Activated naive CD4-positive, alpha-beta T cell treated with anti-CD3 and anti-CD28 coated beads for 36 hours (primary cell): ENCODE measurements at regions not wholly inside any gene's neighbourhood (a gene's known extent, or its start where the extent isn't known, plus 50 kb on each side); places are given as distances from the start of the nearest gene placed in this dataset.
"Not testable (repeated sequence)": the region's sequence is repeated elsewhere in the genome, so short reads cannot be mapped to it uniquely, and the experiment has no call there.

Experiments
- CTCF ChIA-PET: fragments of 350-600 bp; sonication (Branson Sonifier 250); formaldehyde crosslinking; loops from one replicate; lab custom pipeline; 2021; ENCODE audit warnings: antibody characterized with exemption; lab: Charles Lee
- DNase-seq: peaks from one replicate; pipeline ENCODE4 v3.0.0-alpha.2; 2020
- H3K27ac Mint-ChIP-seq: one replicate; pipeline ENCODE4 v1.8.0; 2021; ENCODE audit warnings: mild to moderate bottlenecking, mixed read lengths
- H3K27me3 Mint-ChIP-seq: one replicate; pipeline ENCODE4 v1.8.0; 2021; ENCODE audit warnings: low read depth, mixed read lengths
- H3K36me3 Mint-ChIP-seq: one replicate; pipeline ENCODE4 v1.8.0; 2021; ENCODE audit warnings: low read depth, mixed read lengths
- H3K4me1 Mint-ChIP-seq: one replicate; pipeline ENCODE4 v1.8.0; 2021; ENCODE audit warnings: low read depth, mixed read lengths
- H3K4me3 Mint-ChIP-seq: one replicate; pipeline ENCODE4 v1.8.0; 2021; ENCODE audit warnings: mild to moderate bottlenecking, moderate library complexity, mixed read lengths
- H3K9me3 Mint-ChIP-seq: one replicate; pipeline ENCODE4 v1.8.0; 2021; ENCODE audit warnings: mixed read lengths
- intact Hi-C: fragments of 100-400 bp; cut with micrococcal nuclease; formaldehyde crosslinking; loops from one replicate; pipeline ENCODE4 v1.15.1; 2023

GRCh38 chr5:2876183-2876582 is 124.7 kb upstream of the IRX2 start:
- Mint-ChIP-seq H3K4me1 (no peaks in the 10 kb centered on the region), H3K27ac (no peak overlapping the region), H3K4me3 (no peak overlapping the region), H3K27me3 (no peaks in the 10 kb centered on the region), H3K36me3 (no peaks in the 10 kb centered on the region), H3K9me3 (peaks cover 17% of the 10 kb centered on the region)
- no peak for DNase-seq
- intact Hi-C loops: no loop called here
- CTCF ChIA-PET: no interaction called here

DNA sequence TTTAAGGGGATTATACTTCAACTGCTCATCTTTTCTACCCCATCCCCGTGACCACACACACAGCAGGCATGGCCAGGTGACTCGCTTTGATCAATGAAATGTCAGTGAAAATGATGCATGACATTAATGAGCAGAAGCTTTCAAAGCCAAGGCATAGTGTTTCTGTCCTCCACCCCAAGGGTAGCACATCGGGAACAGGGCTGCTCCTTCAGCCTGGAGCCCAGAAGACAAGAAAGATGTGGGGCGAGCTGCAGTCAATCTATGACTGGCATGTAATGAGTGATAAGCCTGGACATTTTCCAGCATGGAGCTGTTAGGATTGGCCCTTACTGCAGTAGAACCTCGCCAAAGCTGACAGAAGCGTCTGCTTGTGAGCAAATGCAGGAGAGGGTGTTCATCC is 122.6 kb upstream of the IRX2 start:
- no peaks in the 10 kb centered on the region for H3K4me1 Mint-ChIP-seq
- no peak overlapping the region for H3K27ac Mint-ChIP-seq
- peaks cover 8% of the 10 kb centered on the region for H3K9me3 Mint-ChIP-seq
- no peaks in the 10 kb centered on the region for H3K27me3 Mint-ChIP-seq
- DNase-seq: no peak
- no peaks in the 10 kb centered on the region for H3K36me3 Mint-ChIP-seq
- CTCF ChIA-PET: no interaction called here
- H3K4me3 Mint-ChIP-seq: no peak overlapping the region
- intact Hi-C loops: no loop called here

DNA sequence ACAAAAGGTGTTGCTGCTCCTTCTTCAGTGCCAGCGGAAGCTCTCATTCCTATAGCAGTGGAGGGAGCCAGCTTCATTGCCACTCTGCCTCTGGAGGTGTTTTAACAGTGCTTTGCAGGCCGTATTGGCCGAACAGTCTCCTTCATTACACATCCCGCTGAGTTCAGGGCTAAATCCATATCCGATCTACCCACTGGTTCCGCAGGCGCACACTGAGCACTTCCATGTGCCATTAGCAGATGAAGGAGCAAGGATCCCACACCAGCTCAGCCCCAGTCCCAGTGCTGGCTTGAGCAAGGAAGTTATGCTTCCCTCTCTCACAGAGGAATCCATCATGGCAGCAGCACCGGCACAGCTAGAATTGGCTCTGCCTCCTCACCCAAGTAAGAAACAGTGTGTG is 121.2 kb upstream of the IRX2 start:
- intact Hi-C loops: no loop called here
- CTCF ChIA-PET: interaction anchor here (0.8 kb wide), 1 partner anchor 1016 kb away, joined by 3 read pairs; no protein-coding TSS in a partner anchor

GRCh38 chr5:2871282-2871681 is 119.8 kb upstream of the IRX2 start:
- no peak for DNase-seq
- intact Hi-C loops: no loop called here
- CTCF ChIA-PET: no interaction called here
- Mint-ChIP-seq H3K36me3 (no peaks in the 10 kb centered on the region), H3K27ac (no peak overlapping the region), H3K4me3 (no peak overlapping the region), H3K4me1 (no peaks in the 10 kb centered on the region), H3K27me3 (no peaks in the 10 kb centered on the region), H3K9me3 (peaks cover 4% of the 10 kb centered on the region)

More for the DNA sequence above, 121.2 kb upstream of the IRX2 start:
- H3K27me3 Mint-ChIP-seq: no peaks in the 10 kb centered on the region
- no peaks in the 10 kb centered on the region for H3K36me3 Mint-ChIP-seq
- H3K4me3 Mint-ChIP-seq: no peak overlapping the region
- no peak for DNase-seq
- no peaks in the 10 kb centered on the region for H3K4me1 Mint-ChIP-seq
- peaks cover 4% of the 10 kb centered on the region for H3K9me3 Mint-ChIP-seq
- H3K27ac Mint-ChIP-seq: no peak overlapping the region

GRCh38 chr5:2869471-2869870 is 118.0 kb upstream of the IRX2 start:
- intact Hi-C loops: no loop called here
- Mint-ChIP-seq H3K9me3 (peaks cover 2% of the 10 kb centered on the region), H3K27ac (no peak overlapping the region), H3K4me3 (no peak overlapping the region), H3K4me1 (no peaks in the 10 kb centered on the region), H3K27me3 (no peaks in the 10 kb centered on the region), H3K36me3 (no peaks in the 10 kb centered on the region)
- no peak for DNase-seq
- CTCF ChIA-PET: no interaction called here

GRCh38 chr5:2867373-2867933 is 116.0 kb upstream of the IRX2 start:
- Mint-ChIP-seq H3K36me3 (no peaks in the 10 kb centered on the region), H3K27ac (no peak overlapping the region), H3K9me3 (no peaks in the 10 kb centered on the region), H3K4me1 (no peaks in the 10 kb centered on the region), H3K27me3 (no peaks in the 10 kb centered on the region), H3K4me3 (no peak overlapping the region)
- DNase-seq: no peak
- intact Hi-C loops: no loop called here
- CTCF ChIA-PET: interaction anchor here (0.6 kb wide), 1 partner anchor 21 kb away, joined by 3 read pairs; no protein-coding TSS in a partner anchor

GRCh38 chr5:2866662-2867372 is 115.3 kb upstream of the IRX2 start:
- CTCF ChIA-PET: interaction anchor here (0.6 kb wide), 1 partner anchor 21 kb away, joined by 3 read pairs; no protein-coding TSS in a partner anchor
- H3K4me1 Mint-ChIP-seq: no peaks in the 10 kb centered on the region
- no peak overlapping the region for H3K4me3 Mint-ChIP-seq
- intact Hi-C loops: no loop called here
- H3K27me3 Mint-ChIP-seq: no peaks in the 10 kb centered on the region
- no peaks in the 10 kb centered on the region for H3K36me3 Mint-ChIP-seq
- no peaks in the 10 kb centered on the region for H3K9me3 Mint-ChIP-seq
- no peak for DNase-seq
- H3K27ac Mint-ChIP-seq: no peak overlapping the region

- no peaks in the 10 kb centered on the region for H3K36me3 Mint-ChIP-seq
- H3K4me1 Mint-ChIP-seq: no peaks in the 10 kb centered on the region
- DNase-seq: no peak
- CTCF ChIA-PET: no interaction called here
- no peak overlapping the region for H3K27ac Mint-ChIP-seq
- intact Hi-C loops: no loop called here
- no peak overlapping the region for H3K4me3 Mint-ChIP-seq
- no peaks in the 10 kb centered on the region for H3K9me3 Mint-ChIP-seq
- H3K27me3 Mint-ChIP-seq: no peaks in the 10 kb centered on the region
Measured at GRCh38 chr5:2865856-2866255, 114.4 kb upstream of the IRX2 start.

- H3K36me3 Mint-ChIP-seq: no peaks in the 10 kb centered on the region
- no peak for DNase-seq
- intact Hi-C loops: no loop called here
- H3K4me3 Mint-ChIP-seq: no peak overlapping the region
- no peak overlapping the region for H3K27ac Mint-ChIP-seq
- CTCF ChIA-PET: no interaction called here
- no peaks in the 10 kb centered on the region for H3K9me3 Mint-ChIP-seq
- no peaks in the 10 kb centered on the region for H3K4me1 Mint-ChIP-seq
- no peaks in the 10 kb centered on the region for H3K27me3 Mint-ChIP-seq
Measured at GRCh38 chr5:2864515-2865105, 113.1 kb upstream of the IRX2 start.

DNA sequence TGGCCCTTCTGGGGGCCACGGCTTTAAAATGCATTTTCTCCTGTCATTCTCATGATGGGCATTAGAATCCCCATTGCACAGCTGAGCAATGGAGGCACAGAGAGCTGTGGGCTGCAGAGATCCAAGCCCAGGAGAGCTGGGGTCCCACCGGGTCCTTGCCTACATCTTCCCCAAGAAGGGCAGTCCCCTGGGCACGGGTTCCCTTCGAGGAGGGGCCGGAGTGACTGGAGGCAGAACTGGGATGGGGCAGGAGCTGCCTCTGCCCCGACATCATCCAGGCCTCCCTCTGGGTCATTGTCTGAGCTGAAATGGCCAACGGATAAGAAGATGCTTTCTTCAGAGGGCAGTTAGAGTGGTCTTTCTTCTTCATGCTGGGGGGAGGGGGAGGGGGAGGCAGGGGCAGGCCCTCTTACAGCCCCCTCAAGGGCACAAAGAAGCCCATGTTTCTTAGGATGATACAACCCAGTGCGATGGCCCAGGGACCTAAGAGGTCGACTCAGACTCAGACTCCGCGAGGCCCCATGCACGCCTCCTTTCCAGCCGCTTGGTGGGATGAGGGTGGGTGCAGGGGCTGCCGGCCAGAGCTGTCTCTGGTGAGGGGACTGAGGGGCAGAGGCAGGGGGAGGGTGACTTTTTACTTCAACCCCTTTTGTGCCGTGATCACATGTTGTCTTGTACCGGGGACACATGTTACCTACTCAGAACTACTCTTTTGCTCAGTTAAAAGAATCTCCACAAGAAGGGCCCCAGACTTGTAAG is 112.4 kb upstream of the IRX2 start:
- Mint-ChIP-seq H3K36me3 (no peaks in the 10 kb centered on the region), H3K27me3 (no peaks in the 10 kb centered on the region), H3K4me1 (no peaks in the 10 kb centered on the region), H3K9me3 (no peaks in the 10 kb centered on the region), H3K4me3 (no peak overlapping the region), H3K27ac (no peak overlapping the region)
- CTCF ChIA-PET: no interaction called here
- no peak for DNase-seq
- intact Hi-C loops: no loop called here

- intact Hi-C loops: no loop called here
- H3K9me3 Mint-ChIP-seq: no peaks in the 10 kb centered on the region
- CTCF ChIA-PET: no interaction called here
- no peaks in the 10 kb centered on the region for H3K4me1 Mint-ChIP-seq
- no peaks in the 10 kb centered on the region for H3K27me3 Mint-ChIP-seq
- DNase-seq: no peak
- H3K27ac Mint-ChIP-seq: no peak overlapping the region
- no peaks in the 10 kb centered on the region for H3K36me3 Mint-ChIP-seq
- H3K4me3 Mint-ChIP-seq: no peak overlapping the region
Measured at GRCh38 chr5:2863133-2863532, 111.7 kb upstream of the IRX2 start.

DNA sequence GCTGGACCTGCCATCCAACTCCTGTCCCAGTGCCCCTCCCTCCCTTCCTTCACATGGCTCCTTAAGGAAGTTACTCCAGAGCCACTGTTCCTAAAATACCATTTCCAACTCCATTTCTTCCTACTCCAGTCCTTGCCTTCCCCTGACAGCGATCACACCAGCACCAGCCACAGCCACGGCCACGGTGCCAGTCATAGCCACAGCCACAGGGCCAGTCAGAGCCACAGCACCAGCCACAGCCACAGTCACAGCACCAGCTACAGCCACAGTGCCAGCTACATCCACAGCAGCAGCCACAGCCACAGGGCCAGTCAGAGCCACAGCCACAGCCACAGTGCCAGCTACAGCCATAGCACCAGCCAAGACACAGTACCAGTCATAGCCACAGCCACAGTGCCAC is 110.7 kb upstream of the IRX2 start:
- not testable (repeated sequence) for H3K9me3 Mint-ChIP-seq

More for the DNA sequence above, 110.7 kb upstream of the IRX2 start:
- H3K27ac Mint-ChIP-seq, H3K4me3 Mint-ChIP-seq, H3K4me1 Mint-ChIP-seq, H3K27me3 Mint-ChIP-seq, H3K36me3 Mint-ChIP-seq, intact Hi-C loops, DNase-seq: not testable (repeated sequence)
- CTCF ChIA-PET: interaction anchor here (0.7 kb wide), 1 partner anchor 600 kb away, joined by 3 read pairs; no protein-coding TSS in a partner anchor
